Suprapubic skin (tissue), 4 donors: ENCODE measurements at regions not wholly inside any gene's neighbourhood (a gene's known extent, or its start where the extent isn't known, plus 50 kb on each side); places are given as distances from the start of the nearest gene placed in this dataset.

Experiments used
- DNase-seq, 2 donors: peaks; one replicate each; pipeline ENCODE4 v3.0.0-alpha.2; 2019; ENCODE audit warnings: low spot score in 2 of 2
- H3K27ac ChIP-seq: fragments of 200-600 bp; sonication (generic); one replicate; pipeline ENCODE4 v1.5.1; 2019
- H3K27me3 ChIP-seq: fragments of 200-600 bp; sonication (generic); one replicate; pipeline ENCODE4 v1.5.1; 2019
- H3K36me3 ChIP-seq: fragments of 200-600 bp; sonication (generic); one replicate; pipeline ENCODE4 v1.5.1; 2019
- H3K4me1 ChIP-seq: fragments of 200-600 bp; sonication (generic); one replicate; pipeline ENCODE4 v1.5.1; 2019
- H3K4me3 ChIP-seq: fragments of 200-600 bp; sonication (generic); one replicate; pipeline ENCODE4 v1.5.1; 2019; ENCODE audit warnings: mild to moderate bottlenecking
- H3K9me3 ChIP-seq: fragments of 200-600 bp; sonication (generic); one replicate; pipeline ENCODE4 v1.5.1; 2019
- EP300 ChIP-seq: sonication (generic); formaldehyde crosslinking; IDR thresholded peaks from one replicate; pipeline ENCODE4 v1.6.1; 2017; ENCODE audit warnings: antibody characterized with exemption
- POLR2A ChIP-seq, 2 donors: fragments of 450-650 bp; IDR thresholded peaks; one replicate each; pipeline ENCODE4 v1.6.1; 2017; ENCODE audit warnings: antibody characterized with exemption in 2 of 2, mild to moderate bottlenecking in 2 of 2, moderate library complexity in 2 of 2
- POLR2AphosphoS5 ChIP-seq, 3 donors: sonication (generic); formaldehyde crosslinking; IDR thresholded peaks; one replicate each; pipeline ENCODE4 v1.6.1; 2017; ENCODE audit warnings: antibody characterized with exemption in 3 of 3
- WGBS: methylation state at CpG from one replicate; pipeline ENCODE4 v1.1.5; 2018; 5-methylcytosine and 5-hydroxymethylcytosine counted together
- TF ChIP-seq, protein P1 (sequence below), 2 donors: fragments of 200-600 bp in 1 of 2; fragments of 450-650 bp in 1 of 2; sonication (generic) in 1 of 2; IDR thresholded peaks; one replicate each; pipeline ENCODE4 v1.5.1; 2016 to 2019; ENCODE audit warnings: antibody characterized with exemption in 2 of 2, mild to moderate bottlenecking in 1 of 2, moderate library complexity in 1 of 2

DNA sequence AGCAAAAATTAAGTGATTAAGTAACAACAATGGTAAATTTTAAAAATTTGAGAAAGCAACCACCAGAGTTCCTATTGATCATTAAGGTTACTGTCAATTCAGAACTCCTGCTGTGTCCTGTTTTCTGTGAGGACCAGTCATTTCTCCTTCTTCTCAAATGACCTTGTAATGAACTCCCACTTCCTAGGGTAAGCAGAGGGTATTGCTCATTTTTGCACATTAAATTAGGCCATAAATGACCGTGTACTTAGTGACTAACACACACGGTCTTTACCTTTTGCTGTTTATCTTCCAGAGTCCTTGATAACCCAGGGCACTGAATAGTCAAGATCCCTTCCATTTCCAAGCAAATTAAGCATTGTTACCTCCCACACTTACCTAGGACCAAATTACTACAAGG, 227.5 kb upstream of the LYPLAL1 start:
- no peak for DNase-seq
- Histone ChIP-seq H3K4me1 (no peaks in the 10 kb centered on the region), H3K9me3 (no peaks in the 10 kb centered on the region), H3K36me3 (no peaks in the 10 kb centered on the region), H3K4me3 (no peak overlapping the region), H3K27me3 (no peaks in the 10 kb centered on the region), H3K27ac (no peak overlapping the region)
- TF ChIP-seq POLR2AphosphoS5 (IDR thresholded peaks at IDR 0.05) (no peak), POLR2A (IDR thresholded peaks at IDR 0.05) (no peak), EP300 (no peak)
- TF ChIP-seq, protein P1, sequence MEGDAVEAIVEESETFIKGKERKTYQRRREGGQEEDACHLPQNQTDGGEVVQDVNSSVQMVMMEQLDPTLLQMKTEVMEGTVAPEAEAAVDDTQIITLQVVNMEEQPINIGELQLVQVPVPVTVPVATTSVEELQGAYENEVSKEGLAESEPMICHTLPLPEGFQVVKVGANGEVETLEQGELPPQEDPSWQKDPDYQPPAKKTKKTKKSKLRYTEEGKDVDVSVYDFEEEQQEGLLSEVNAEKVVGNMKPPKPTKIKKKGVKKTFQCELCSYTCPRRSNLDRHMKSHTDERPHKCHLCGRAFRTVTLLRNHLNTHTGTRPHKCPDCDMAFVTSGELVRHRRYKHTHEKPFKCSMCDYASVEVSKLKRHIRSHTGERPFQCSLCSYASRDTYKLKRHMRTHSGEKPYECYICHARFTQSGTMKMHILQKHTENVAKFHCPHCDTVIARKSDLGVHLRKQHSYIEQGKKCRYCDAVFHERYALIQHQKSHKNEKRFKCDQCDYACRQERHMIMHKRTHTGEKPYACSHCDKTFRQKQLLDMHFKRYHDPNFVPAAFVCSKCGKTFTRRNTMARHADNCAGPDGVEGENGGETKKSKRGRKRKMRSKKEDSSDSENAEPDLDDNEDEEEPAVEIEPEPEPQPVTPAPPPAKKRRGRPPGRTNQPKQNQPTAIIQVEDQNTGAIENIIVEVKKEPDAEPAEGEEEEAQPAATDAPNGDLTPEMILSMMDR (IDR thresholded peaks at IDR 0.05), result no peak
- 80% methylated on average over 2 of the region's 2 CpGs for WGBS

DNA sequence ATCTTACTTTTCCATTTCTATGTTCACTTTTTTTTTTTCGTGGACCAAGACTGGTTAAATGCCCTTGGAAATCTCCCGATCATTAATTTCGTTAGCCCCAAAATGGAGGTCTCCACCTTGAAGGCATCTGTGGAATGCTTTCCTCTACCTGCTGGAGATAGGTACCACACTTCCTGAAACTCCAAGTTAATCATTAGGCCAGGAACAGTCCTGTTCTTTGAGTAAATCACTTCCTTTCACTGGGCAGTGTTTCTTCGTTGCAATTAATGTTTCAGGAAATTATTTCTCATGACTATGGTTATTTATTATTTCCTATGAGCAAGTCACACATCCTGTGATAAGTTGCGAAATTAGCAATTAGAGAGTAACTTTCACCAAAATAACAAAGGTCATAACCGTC, 225.2 kb upstream of the LYPLAL1 start:
- Histone ChIP-seq H3K4me3 (no peak overlapping the region), H3K27me3 (no peaks in the 10 kb centered on the region), H3K36me3 (no peaks in the 10 kb centered on the region), H3K9me3 (no peaks in the 10 kb centered on the region), H3K4me1 (no peaks in the 10 kb centered on the region), H3K27ac (no peak overlapping the region)
- TF ChIP-seq POLR2A (IDR thresholded peaks at IDR 0.05) (no peak), POLR2AphosphoS5 (IDR thresholded peaks at IDR 0.05) (no peak), EP300 (no peak)
- TF ChIP-seq, protein P1 (IDR thresholded peaks at IDR 0.05), result no peak
- no peak for DNase-seq
- WGBS, result 75% methylated on average over 6 of the region's 6 CpGs

DNA sequence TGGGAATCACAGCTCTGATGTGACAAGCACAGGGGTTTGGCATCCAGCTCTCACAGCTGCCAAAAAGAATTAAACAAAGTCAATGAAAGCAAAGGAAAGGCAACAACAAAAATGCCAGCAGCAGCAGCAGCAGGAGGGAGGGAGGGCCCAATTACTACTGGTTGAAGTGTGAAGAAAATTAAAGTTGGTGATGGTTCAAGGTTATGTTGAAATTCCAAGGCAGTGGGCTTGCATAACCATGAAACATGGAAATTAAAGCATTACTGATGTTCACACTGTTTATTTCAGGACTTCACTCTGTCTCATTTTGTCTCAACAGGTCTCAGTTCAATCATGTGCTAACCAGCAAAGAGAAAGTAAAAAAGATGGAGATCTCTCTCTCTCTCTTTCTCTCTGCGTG, 220.3 kb upstream of the LYPLAL1 start:
- Histone ChIP-seq H3K4me1 (no peaks in the 10 kb centered on the region), H3K9me3 (no peaks in the 10 kb centered on the region), H3K27ac (peak overlapping the region; percentile 15), H3K36me3 (no peaks in the 10 kb centered on the region), H3K27me3 (no peaks in the 10 kb centered on the region), H3K4me3 (no peak overlapping the region)
- TF ChIP-seq POLR2AphosphoS5 (IDR thresholded peaks at IDR 0.05), result no peak
- no peak for TF ChIP-seq POLR2A (IDR thresholded peaks at IDR 0.05)
- TF ChIP-seq EP300, result no peak
- TF ChIP-seq, protein P1 (IDR thresholded peaks at IDR 0.05), result no peak
- no peak for DNase-seq
- 15% methylated on average over 1 of the region's 1 CpG for WGBS

DNA sequence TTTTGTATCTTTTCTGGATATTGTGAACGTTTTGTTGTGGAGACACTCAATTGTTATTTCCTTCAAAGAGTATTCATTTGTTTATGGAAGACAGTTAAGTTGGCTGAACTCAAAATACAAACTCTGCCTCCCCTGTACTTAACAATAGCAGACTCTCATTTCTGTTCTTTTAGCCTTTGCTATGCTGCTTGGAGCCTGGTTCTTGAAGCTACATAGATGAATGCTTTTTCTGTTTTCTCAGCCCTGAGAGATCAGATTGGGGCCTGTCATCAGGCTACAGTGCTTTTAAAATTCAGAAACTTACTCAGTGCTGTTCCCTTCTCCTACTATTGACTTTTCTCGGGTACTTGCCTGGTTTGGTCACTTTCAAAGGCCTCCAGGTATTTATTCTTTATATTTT, 215.7 kb upstream of the LYPLAL1 start:
- Histone ChIP-seq H3K36me3 (no peaks in the 10 kb centered on the region), H3K4me3 (no peak overlapping the region), H3K27ac (no peak overlapping the region), H3K4me1 (no peaks in the 10 kb centered on the region), H3K9me3 (no peaks in the 10 kb centered on the region), H3K27me3 (no peaks in the 10 kb centered on the region)
- WGBS, result 70% methylated on average over 2 of the region's 2 CpGs
- DNase-seq, result no peak
- TF ChIP-seq EP300, result no peak
- no peak for TF ChIP-seq POLR2AphosphoS5 (IDR thresholded peaks at IDR 0.05)
- no peak for TF ChIP-seq POLR2A (IDR thresholded peaks at IDR 0.05)
- TF ChIP-seq, protein P1 (IDR thresholded peaks at IDR 0.05), result no peak

DNA sequence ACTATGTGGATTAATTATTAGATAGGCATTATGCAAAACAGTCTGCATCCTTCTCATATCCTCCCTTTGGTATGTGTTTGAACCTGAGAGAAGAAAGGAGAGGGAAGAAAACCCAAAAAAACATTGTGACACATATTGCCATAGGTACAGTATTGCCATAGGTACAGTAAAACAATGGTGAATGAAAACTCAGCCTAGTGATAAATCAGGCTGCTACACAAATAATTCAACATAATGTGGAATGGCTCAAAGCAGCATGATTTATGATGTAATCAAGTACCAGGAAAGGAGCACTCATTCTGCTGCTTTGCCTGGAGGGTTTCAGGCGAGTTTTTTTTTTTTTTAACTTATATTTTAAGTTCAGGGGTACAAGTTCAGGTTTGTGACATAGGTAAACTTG, 213.9 kb upstream of the LYPLAL1 start:
- H3K4me1 ChIP-seq, result no peaks in the 10 kb centered on the region
- WGBS, result 66% methylated on average over 1 of the region's 1 CpG
- no peak overlapping the region for H3K27ac ChIP-seq
- no peak for DNase-seq
- H3K27me3 ChIP-seq, result no peaks in the 10 kb centered on the region
- TF ChIP-seq, protein P1 (IDR thresholded peaks at IDR 0.05), result no peak
- TF ChIP-seq POLR2AphosphoS5 (IDR thresholded peaks at IDR 0.05), result no peak
- TF ChIP-seq EP300, result no peak
- TF ChIP-seq POLR2A (IDR thresholded peaks at IDR 0.05), result no peak
- H3K4me3 ChIP-seq, result no peak overlapping the region
- H3K9me3 ChIP-seq, result no peaks in the 10 kb centered on the region
- no peaks in the 10 kb centered on the region for H3K36me3 ChIP-seq
